H1 (cell line): ENCODE measurements at regions not wholly inside any gene's neighbourhood (a gene's known extent, or its start where the extent isn't known, plus 50 kb on each side); places are given as distances from the start of the nearest gene placed in this dataset.

Source experiments
- CTCF ChIA-PET: fragments of 300-600 bp; sonication (Branson Sonifier 250); formaldehyde crosslinking; loops from one replicate; lab custom pipeline; 2021; ENCODE audit not compliant: partially characterized antibody; lab: Charles Lee
- POLR2A ChIA-PET: fragments of 300-600 bp; sonication (Branson Sonifier 250); formaldehyde crosslinking; loops from one replicate; lab custom pipeline; 2021; ENCODE audit warnings: inconsistent platforms; ENCODE audit not compliant: partially characterized antibody; lab: Charles Lee
- DNase-seq, 2 experiments: peaks; one replicate each; pipeline versions ENCODE4 v3.0.0 to v3.0.0-alpha.2; 2010 to 2022; ENCODE audit warnings: low spot score in 2 of 2, low read depth in 1 of 2, mixed read lengths in 1 of 2
- FAIRE-seq: peaks from 2 replicates; lab custom pipeline; 2011; peaks lifted over from hg19 to GRCh38; lab: Jason Lieb, UNC
- H2AFZ ChIP-seq: 2 replicates; pipeline ENCODE4 v1.8.1; 2012; ENCODE audit warnings: low read length, inconsistent platforms
- H2AK5ac ChIP-seq: 2 replicates; pipeline ENCODE4 v1.6.1; 2013; ENCODE audit warnings: low read depth, low read length
- H2BK120ac ChIP-seq: replicated peaks from 2 replicates; pipeline ENCODE3; 2013; ENCODE audit warnings: low read depth, low read length, inconsistent platforms
- H2BK12ac ChIP-seq: 2 replicates; pipeline ENCODE4 v1.6.1; 2013; ENCODE audit warnings: low read depth, low read length
- H2BK15ac ChIP-seq: 2 replicates; pipeline ENCODE4 v1.6.1; 2013; ENCODE audit warnings: low read length
- H2BK20ac ChIP-seq: 2 replicates; pipeline ENCODE4 v1.6.1; 2013; ENCODE audit warnings: low read length
- H2BK5ac ChIP-seq: 2 replicates; pipeline ENCODE4 v1.6.1; 2013; ENCODE audit warnings: low read depth, low read length
- H3K14ac ChIP-seq: 2 replicates; pipeline ENCODE4 v1.6.1; 2013; ENCODE audit warnings: inconsistent platforms; ENCODE audit not compliant: insufficient read length
- H3K18ac ChIP-seq: 2 replicates; pipeline ENCODE4 v1.6.1; 2013; ENCODE audit warnings: low read length; ENCODE audit errors: extremely low read depth
- H3K23ac ChIP-seq: 2 replicates; pipeline ENCODE4 v1.6.1; 2013; ENCODE audit warnings: inconsistent platforms; ENCODE audit not compliant: insufficient read length
- H3K23me2 ChIP-seq: 2 replicates; pipeline ENCODE4 v1.6.1; 2013; ENCODE audit warnings: low read depth, low read length
- H3K27ac ChIP-seq: 2 replicates; pipeline ENCODE4 v1.6.1; 2011; ENCODE audit warnings: low read depth, low read length, inconsistent platforms
- H3K27me3 ChIP-seq, 4 experiments: replicated peaks in 1 of 4; 1 replicate in 1 of 4; 2 replicates in 3 of 4; pipeline versions ENCODE4 v1.6.1 to v1.8.1; 2011 to 2013; ENCODE audit warnings: low read length in 3 of 4, mild to moderate bottlenecking in 3 of 4, inconsistent platforms in 2 of 4, mixed read lengths in 2 of 4, moderate library complexity in 1 of 4; ENCODE audit not compliant: control insufficient read depth in 3 of 4, insufficient read depth in 3 of 4; ENCODE audit errors: extremely low read depth in 1 of 4
- H3K36me3 ChIP-seq, 4 experiments: 2 replicates each; pipeline versions ENCODE4 v1.6.1 to v1.8.1; 2011 to 2013; ENCODE audit warnings: mild to moderate bottlenecking in 4 of 4, low read length in 3 of 4, moderate library complexity in 2 of 4, control low read depth in 1 of 4, inconsistent platforms in 1 of 4; ENCODE audit not compliant: insufficient read depth in 4 of 4, control insufficient read depth in 2 of 4
- H3K4ac ChIP-seq: replicated peaks from 2 replicates; pipeline ENCODE3; 2013; ENCODE audit warnings: low read length, low read depth, mixed read lengths, inconsistent platforms; ENCODE audit not compliant: insufficient read length
- H3K4me1 ChIP-seq, 4 experiments: replicated peaks in 1 of 4; 1 replicate in 1 of 4; 2 replicates in 3 of 4; pipeline versions ENCODE4 v1.6.1 to v1.8.1; 2011 to 2013; ENCODE audit warnings: low read length in 3 of 4, inconsistent platforms in 2 of 4, mixed read lengths in 1 of 4; ENCODE audit not compliant: insufficient read depth in 4 of 4, control insufficient read depth in 3 of 4
- H3K4me2 ChIP-seq, 2 experiments: 2 replicates each; pipeline versions ENCODE4 v1.6.1 to v1.8.1; 2011 to 2013; ENCODE audit warnings: low read depth in 2 of 2, low read length in 2 of 2, control low read depth in 1 of 2, inconsistent platforms in 1 of 2, mild to moderate bottlenecking in 1 of 2; ENCODE audit not compliant: insufficient read depth in 1 of 2
- H3K4me3 ChIP-seq, 4 experiments: fragments of 200-600, 300-600 bp in 1 of 4; sonication (generic), shearing (Covaris generic), sonication (Bioruptor Twin) in 1 of 4; 2 replicates each; pipeline versions ENCODE4 v1.5.1 to v1.8.1; 2011 to 2016; ENCODE audit warnings: low read length in 4 of 4, low read depth in 3 of 4, control low read depth in 2 of 4, inconsistent platforms in 2 of 4, mild to moderate bottlenecking in 2 of 4, mixed read lengths in 1 of 4, moderate library complexity in 1 of 4; ENCODE audit not compliant: insufficient read depth in 2 of 4; ENCODE audit errors: extremely low read depth in 1 of 4
- H3K56ac ChIP-seq: replicated peaks from 2 replicates; pipeline ENCODE3; 2013; ENCODE audit warnings: low read depth, mild to moderate bottlenecking, mixed read lengths, low read length, inconsistent platforms; ENCODE audit not compliant: insufficient read length
- H3K79me1 ChIP-seq: 2 replicates; pipeline ENCODE4 v1.6.1; 2013; ENCODE audit warnings: low read depth, low read length, control low read depth
- H3K79me2 ChIP-seq, 2 experiments: 2 replicates each; pipeline versions ENCODE4 v1.6.1 to v1.8.1; 2012 to 2013; ENCODE audit warnings: low read length in 2 of 2, mild to moderate bottlenecking in 2 of 2, inconsistent platforms in 1 of 2; ENCODE audit not compliant: insufficient read depth in 2 of 2, control insufficient read depth in 1 of 2
- H3K9ac ChIP-seq, 4 experiments: replicated peaks in 1 of 4; 1 replicate in 1 of 4; 2 replicates in 3 of 4; pipeline versions ENCODE4 v1.6.1 to v1.8.1; 2011 to 2013; ENCODE audit warnings: low read depth in 3 of 4, low read length in 3 of 4, control low read depth in 2 of 4, mild to moderate bottlenecking in 2 of 4, moderate library complexity in 2 of 4, inconsistent platforms in 1 of 4; ENCODE audit errors: extremely low read depth in 1 of 4
- H3K9me3 ChIP-seq, 2 experiments: 2 replicates each; pipeline versions ENCODE4 v1.6.1 to v1.8.1; 2012 to 2013; ENCODE audit warnings: mild to moderate bottlenecking in 2 of 2, moderate library complexity in 2 of 2, control low read depth in 1 of 2, inconsistent platforms in 1 of 2, low read depth in 1 of 2, low read length in 1 of 2, mixed read lengths in 1 of 2; ENCODE audit not compliant: insufficient read depth in 2 of 2
- H4K20me1 ChIP-seq, 2 experiments: replicated peaks in 1 of 2; 2 replicates each; pipeline versions ENCODE3 to v1.8.1; 2011 to 2013; ENCODE audit warnings: inconsistent platforms in 2 of 2, low read length in 2 of 2, mild to moderate bottlenecking in 1 of 2; ENCODE audit not compliant: insufficient read depth in 2 of 2, control insufficient read depth in 1 of 2
- H4K5ac ChIP-seq: 2 replicates; pipeline ENCODE4 v1.6.1; 2013; ENCODE audit warnings: low read length, low read depth, mixed read lengths, inconsistent platforms; ENCODE audit not compliant: insufficient read length
- H4K8ac ChIP-seq: 2 replicates; pipeline ENCODE4 v1.8.0; 2013; ENCODE audit warnings: mild to moderate bottlenecking, moderate library complexity, low read length, inconsistent platforms; ENCODE audit not compliant: insufficient read depth; ENCODE audit errors: extremely low read depth
- H4K91ac ChIP-seq: replicated peaks from 2 replicates; pipeline ENCODE3; 2013; ENCODE audit warnings: low read length, mixed read lengths, inconsistent platforms; ENCODE audit not compliant: insufficient read length
- ATF2 ChIP-seq: IDR thresholded peaks from 2 replicates; pipeline ENCODE4 v1.6.1; 2012; ENCODE audit warnings: low read length, inconsistent platforms
- CTBP2 ChIP-seq: IDR thresholded peaks from 2 replicates; pipeline ENCODE4 v1.7.0; 2011; ENCODE audit warnings: borderline replicate concordance, mild to moderate bottlenecking, moderate library complexity, mixed read lengths, low read length; ENCODE audit not compliant: insufficient read depth, insufficient read length
- EGR1 ChIP-seq: IDR thresholded peaks from 2 replicates; pipeline ENCODE4 v1.6.1; 2011; ENCODE audit warnings: low read depth, low read length, borderline replicate concordance
- EZH2 ChIP-seq: fragments of 200-600 bp; sonication (generic); IDR thresholded peaks from 2 replicates; pipeline ENCODE4 v1.7.1; 2012; ENCODE audit warnings: low read depth, mild to moderate bottlenecking, moderate library complexity, low read length, inconsistent platforms; ENCODE audit not compliant: severe bottlenecking
- JUND ChIP-seq: IDR thresholded peaks from 2 replicates; pipeline ENCODE4 v1.6.1; 2011; ENCODE audit warnings: mild to moderate bottlenecking, improper control_type of control experiment, low read length
- SIRT6 ChIP-seq: IDR thresholded peaks from one replicate; pipeline ENCODE4 v1.7.1; 2012; ENCODE audit warnings: low read length, inconsistent platforms
- SRF ChIP-seq: IDR thresholded peaks from 2 replicates; pipeline ENCODE4 v1.6.1; 2011; ENCODE audit warnings: mild to moderate bottlenecking, low read depth, low read length, moderate library complexity
- ZNF274 ChIP-seq: IDR thresholded peaks from 2 replicates; pipeline ENCODE4 v1.7.0; 2012; ENCODE audit warnings: low read length, borderline replicate concordance; ENCODE audit errors: extremely low read depth
- WGBS, 2 experiments: shearing (Covaris generic) in 1 of 2; methylation state at CpG; one replicate each; pipeline versions ENCODE4 v1.1.6 to v1.1.7; 2013 to 2015; ENCODE audit warnings: low lambda C conversion rate in 2 of 2, mixed read lengths in 2 of 2, inconsistent platforms in 1 of 2, low coverage in 1 of 2, missing lambda C conversion rate in 1 of 2; ENCODE audit not compliant: insufficient replicate concordance in 2 of 2, insufficient coverage in 1 of 2, insufficient read length in 1 of 2; ENCODE audit errors: extremely low coverage in 1 of 2, missing lambda C conversion rate in 1 of 2; 5-methylcytosine and 5-hydroxymethylcytosine counted together

- H2BK120ac ChIP-seq, result no peak overlapping the region
- peaks cover 0 to 27% (median 0%) of the 10 kb centered on the region in 4 experiments; a peak in 2 of 8 replicates for H3K36me3 ChIP-seq
- H3K56ac ChIP-seq, result no peak overlapping the region
- H4K91ac ChIP-seq, result no peak overlapping the region
- DNase-seq, result no peak
- H3K4me3 ChIP-seq, result no peak overlapping the region
- no peak overlapping the region for H2AK5ac ChIP-seq
- no peak overlapping the region for H3K4me2 ChIP-seq
- H3K18ac ChIP-seq, result no peak overlapping the region
- no peak overlapping the region for H2BK15ac ChIP-seq
- H2BK20ac ChIP-seq, result no peak overlapping the region
- no peak overlapping the region for H3K27ac ChIP-seq
- H3K79me1 ChIP-seq, result no peaks in the 10 kb centered on the region
- H3K9ac ChIP-seq, result no peak overlapping the region
- H2AFZ ChIP-seq, result no peak overlapping the region
- H4K8ac ChIP-seq, result no peak overlapping the region
- H3K23ac ChIP-seq, result no peak overlapping the region
- CTCF ChIA-PET, result interaction anchor here (1.5 kb wide), 1 partner anchor 45 kb away, joined by 8 read pairs; no protein-coding TSS in a partner anchor
- FAIRE-seq, result no peak
- H3K4me1 ChIP-seq, result no peaks in the 10 kb centered on the region
- TF ChIP-seq EZH2 (no peak), CTBP2 (no peak), EGR1 (no peak), SRF (no peak), SIRT6 (no peak), ATF2 (no peak), ZNF274 (no peak), JUND (no peak)
- no peaks in the 10 kb centered on the region for H3K9me3 ChIP-seq
- H4K5ac ChIP-seq, result no peak overlapping the region
- no peaks in the 10 kb centered on the region for H3K23me2 ChIP-seq
- H4K20me1 ChIP-seq, result peaks cover 0 to 4% of the 10 kb centered on the region in 2 experiments
- no peaks in the 10 kb centered on the region for H3K27me3 ChIP-seq
- WGBS, 2 experiments, result 95% methylated on average over 1 of the region's 1 CpG; no CpG with 5 or more reads in 1 of the 2 experiments
- H3K4ac ChIP-seq, result no peak overlapping the region
- POLR2A ChIA-PET, result no interaction called here
- no peak overlapping the region for H2BK5ac ChIP-seq
- H2BK12ac ChIP-seq, result no peak overlapping the region
- no peak overlapping the region for H3K14ac ChIP-seq
- H3K79me2 ChIP-seq, result peaks cover 0 to 32% of the 10 kb centered on the region in 2 experiments; a peak in 2 of 4 replicates
Observed at GRCh38 chr11:17152306-17152705, 55.5 kb downstream of the PIK3C2A start.
